HepG2 (cell line): ENCODE measurements at regions not wholly inside any gene's neighbourhood (a gene's known extent, or its start where the extent isn't known, plus 50 kb on each side); places are given as distances from the start of the nearest gene placed in this dataset.

Source experiments
- ATAC-seq: fragments of 200-7000 bp; cut with Tn5 transposase; 3 replicates; pipeline ENCODE4 v1.9.1; 2020; ENCODE audit warnings: mild to moderate bottlenecking, moderate library complexity
- BruUV-seq: library from RNA; stranded (reverse); fragments of 400-500 nt; replicated peaks from 2 replicates; lab custom pipeline; 2021; lab: Mats Ljungman, UMichigan
- CTCF ChIA-PET: fragments of 300-600 bp; formaldehyde crosslinking; extraction: SDS; loops from one replicate; lab custom pipeline; 2021; ENCODE audit warnings: low total read pairs, inconsistent platforms, low intra/inter-chr PET ratio; lab: Yijun Ruan, JAX
- POLR2A ChIA-PET: fragments of 350-600 bp; sonication (Branson Sonifier 250); formaldehyde crosslinking; loops from one replicate; lab custom pipeline; 2020; ENCODE audit warnings: antibody characterized with exemption, inconsistent platforms; lab: Yijun Ruan, JAX
- DNase-seq: peaks from one replicate; pipeline ENCODE4 v3.0.0-alpha.2; 2015; ENCODE audit warnings: low spot score
- FAIRE-seq: peaks from 3 replicates; lab custom pipeline; 2011; peaks lifted over from hg19 to GRCh38; lab: Jason Lieb, UNC
- H2AFZ ChIP-seq: one replicate; pipeline ENCODE4 v1.6.1; 2011; ENCODE audit warnings: low read length, inconsistent platforms
- H3K27ac ChIP-seq: fragments of 300-600 bp; 3 replicates; pipeline ENCODE4 v1.8.0; 2011; ENCODE audit warnings: mixed run types, mild to moderate bottlenecking, mixed read lengths, low read length, inconsistent platforms; ENCODE audit not compliant: insufficient read depth; ENCODE audit errors: extremely low read length
- H3K27me3 ChIP-seq, 2 experiments: fragments of 200-600 bp in 1 of 2; 2 replicates in 1 of 2; 3 replicates in 1 of 2; pipeline versions ENCODE4 v1.6.0 to v1.8.0; 2011; ENCODE audit warnings: low read length in 2 of 2, mild to moderate bottlenecking in 2 of 2, moderate library complexity in 2 of 2, inconsistent platforms in 1 of 2; ENCODE audit not compliant: insufficient read depth in 2 of 2, control insufficient read depth in 1 of 2
- H3K36me3 ChIP-seq, 2 experiments: fragments of 200-600 bp in 1 of 2; replicated peaks in 1 of 2; 2 replicates in 1 of 2; 3 replicates in 1 of 2; pipeline versions ENCODE4 v1.5.1 to v1.8.0; 2011; ENCODE audit warnings: low read length in 2 of 2, inconsistent platforms in 1 of 2; ENCODE audit not compliant: insufficient read depth in 2 of 2, control insufficient read depth in 1 of 2
- H3K4me1 ChIP-seq: 2 replicates; pipeline ENCODE4 v1.5.1; 2012; ENCODE audit warnings: low read length, inconsistent platforms; ENCODE audit not compliant: insufficient read depth
- H3K4me2 ChIP-seq: 2 replicates; pipeline ENCODE4 v1.6.0; 2011; ENCODE audit warnings: low read depth, low read length, inconsistent platforms
- H3K4me3 ChIP-seq, 3 experiments: fragments of 200-600 bp in 1 of 3; sonication (generic), shearing (Covaris generic) in 1 of 3; replicated peaks in 1 of 3; 2 replicates each; pipeline ENCODE4 v1.5.1; 2011 to 2016; ENCODE audit warnings: low read length in 3 of 3, inconsistent platforms in 2 of 3, low read depth in 2 of 3, mild to moderate bottlenecking in 2 of 3, control low read depth in 1 of 3, mixed read lengths in 1 of 3; ENCODE audit not compliant: insufficient read depth in 1 of 3
- H3K79me2 ChIP-seq: one replicate; pipeline ENCODE4 v1.6.1; 2011; ENCODE audit warnings: low read length, inconsistent platforms; ENCODE audit not compliant: insufficient read depth
- H3K9ac ChIP-seq: 2 replicates; pipeline ENCODE4 v1.6.0; 2011; ENCODE audit warnings: mild to moderate bottlenecking, low read depth, low read length, inconsistent platforms; ENCODE audit not compliant: insufficient read depth
- H3K9me3 ChIP-seq: 2 replicates; pipeline ENCODE4 v1.5.1; 2012; ENCODE audit warnings: mild to moderate bottlenecking, low read length
- H4K20me1 ChIP-seq: 2 replicates; pipeline ENCODE4 v1.6.0; 2011; ENCODE audit warnings: inconsistent platforms, mild to moderate bottlenecking, low read length, moderate library complexity; ENCODE audit not compliant: insufficient read depth
- EEA1 ChIP-seq: sonication (generic); formaldehyde crosslinking; IDR thresholded peaks from 2 replicates; pipeline ENCODE4 v1.5.1; 2020; ENCODE audit warnings: mild to moderate bottlenecking, missing genetic modification reagents, borderline replicate concordance
- ESRRA ChIP-seq: sonication (generic); formaldehyde crosslinking; IDR thresholded peaks from 2 replicates; pipeline ENCODE4 v1.5.1; 2020; ENCODE audit warnings: mild to moderate bottlenecking, low read depth, missing genetic modification reagents
- FOXA1 ChIP-seq, 2 experiments: fragments of 450-650 bp in 1 of 2; sonication (generic) in 1 of 2; formaldehyde crosslinking in 1 of 2; IDR thresholded peaks; 2 replicates each; pipeline versions ENCODE4 v1.4.0 to v1.6.1; 2016 to 2020; ENCODE audit warnings: missing genetic modification reagents in 1 of 2
- HMG20A ChIP-seq: IDR thresholded peaks from 2 replicates; pipeline ENCODE4 v1.6.1; 2016; ENCODE audit warnings: borderline replicate concordance
- NR2C2 ChIP-seq: sonication (generic); formaldehyde crosslinking; IDR thresholded peaks from 2 replicates; pipeline ENCODE4 v1.4.0; 2020; ENCODE audit warnings: missing genetic modification reagents, mild to moderate bottlenecking, moderate library complexity, borderline replicate concordance
- RBFOX2 ChIP-seq: fragments of 200-400 bp; formaldehyde crosslinking; IDR thresholded peaks from 2 replicates; pipeline ENCODE4 v1.6.1; 2017; ENCODE audit warnings: low read depth, mild to moderate bottlenecking, low read length
- ZNF431 ChIP-seq: sonication (generic); formaldehyde crosslinking; IDR thresholded peaks from 2 replicates; pipeline ENCODE4 v1.9.0; 2022; ENCODE audit warnings: missing genetic modification reagents, low read depth, mild to moderate bottlenecking, borderline replicate concordance
- ZNF530 ChIP-seq: sonication (generic); formaldehyde crosslinking; IDR thresholded peaks from 2 replicates; pipeline ENCODE4 v1.5.0; 2020; ENCODE audit warnings: low read depth, mild to moderate bottlenecking, missing genetic modification reagents
- ZSCAN9 ChIP-seq: IDR thresholded peaks from 2 replicates; pipeline ENCODE4 v1.6.1; 2016; ENCODE audit warnings: borderline replicate concordance
- in situ Hi-C: cut with HindIII; loops from 2 replicates; pipeline ENCODE4 v1.10.0; 2017; ENCODE audit warnings: low pct_unique_long_range_greater_than_20kb; ENCODE audit not compliant: extremely low pct_ligation_motif_present
- intact Hi-C: fragments of 100-400 bp; cut with micrococcal nuclease; formaldehyde crosslinking; loops from one replicate; pipeline ENCODE4 v1.10.0; 2022; ENCODE audit not compliant: unreplicated experiment
- TF ChIP-seq, protein P1 (sequence below): sonication (generic); formaldehyde crosslinking; IDR thresholded peaks from 2 replicates; pipeline ENCODE4 v1.9.0; 2021; ENCODE audit warnings: missing genetic modification reagents, borderline replicate concordance
- TF ChIP-seq, protein P2 (sequence below): sonication (generic); formaldehyde crosslinking; IDR thresholded peaks from 2 replicates; pipeline ENCODE4 v1.4.0; 2020; ENCODE audit warnings: mild to moderate bottlenecking, missing genetic modification reagents

DNA sequence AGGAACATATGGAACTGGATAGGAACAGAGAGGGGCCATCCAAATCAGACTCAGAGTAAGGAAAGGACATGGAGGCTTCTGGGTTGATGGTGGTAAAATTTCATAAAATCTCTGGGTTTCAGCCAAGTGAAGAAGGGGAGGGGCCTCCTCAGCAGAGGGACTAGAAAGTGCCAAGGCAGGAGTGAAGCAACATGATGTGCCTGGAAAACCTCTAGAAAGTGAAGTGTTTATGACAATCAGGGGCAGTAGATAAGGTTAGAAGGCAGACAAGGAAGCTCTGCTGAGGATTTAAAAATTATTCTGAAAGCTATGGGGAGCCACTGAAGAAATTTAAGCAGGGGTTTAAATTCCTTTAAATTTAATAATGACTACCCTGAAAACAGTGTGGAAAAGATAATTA is 126.0 kb upstream of the TENT5A start:
- Histone ChIP-seq H3K9me3 (no peaks in the 10 kb centered on the region), H3K27me3 (no peaks in the 10 kb centered on the region), H3K9ac (no peak overlapping the region), H3K4me2 (no peak overlapping the region), H3K36me3 (no peaks in the 10 kb centered on the region), H2AFZ (no peak overlapping the region), H3K4me3 (no peak overlapping the region), H3K27ac (no peak overlapping the region)
- no peak for FAIRE-seq
- DNase-seq = no peak
- CTCF ChIA-PET = no interaction called here
- intact Hi-C loops = no loop called here
- BruUV-seq = no TSS peak
- TF ChIP-seq ZSCAN9 (CRISPR knock-in tag) (no peak), ESRRA (no peak), ZNF431 (no peak), RBFOX2 (no peak), NR2C2 (CRISPR knock-in tag) (no peak), FOXA1 (IDR thresholded peaks at IDR 0.05) (no peak), FOXA1 (CRISPR knock-in tag; IDR thresholded peaks at IDR 0.05) (no peak), HMG20A (no peak), EEA1 (CRISPR knock-in tag) (no peak), ZNF530 (CRISPR knock-in tag) (no peak)
- TF ChIP-seq, protein P1, sequence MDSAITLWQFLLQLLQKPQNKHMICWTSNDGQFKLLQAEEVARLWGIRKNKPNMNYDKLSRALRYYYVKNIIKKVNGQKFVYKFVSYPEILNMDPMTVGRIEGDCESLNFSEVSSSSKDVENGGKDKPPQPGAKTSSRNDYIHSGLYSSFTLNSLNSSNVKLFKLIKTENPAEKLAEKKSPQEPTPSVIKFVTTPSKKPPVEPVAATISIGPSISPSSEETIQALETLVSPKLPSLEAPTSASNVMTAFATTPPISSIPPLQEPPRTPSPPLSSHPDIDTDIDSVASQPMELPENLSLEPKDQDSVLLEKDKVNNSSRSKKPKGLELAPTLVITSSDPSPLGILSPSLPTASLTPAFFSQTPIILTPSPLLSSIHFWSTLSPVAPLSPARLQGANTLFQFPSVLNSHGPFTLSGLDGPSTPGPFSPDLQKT (CRISPR knock-in tag) = no peak
- TF ChIP-seq, protein P2, sequence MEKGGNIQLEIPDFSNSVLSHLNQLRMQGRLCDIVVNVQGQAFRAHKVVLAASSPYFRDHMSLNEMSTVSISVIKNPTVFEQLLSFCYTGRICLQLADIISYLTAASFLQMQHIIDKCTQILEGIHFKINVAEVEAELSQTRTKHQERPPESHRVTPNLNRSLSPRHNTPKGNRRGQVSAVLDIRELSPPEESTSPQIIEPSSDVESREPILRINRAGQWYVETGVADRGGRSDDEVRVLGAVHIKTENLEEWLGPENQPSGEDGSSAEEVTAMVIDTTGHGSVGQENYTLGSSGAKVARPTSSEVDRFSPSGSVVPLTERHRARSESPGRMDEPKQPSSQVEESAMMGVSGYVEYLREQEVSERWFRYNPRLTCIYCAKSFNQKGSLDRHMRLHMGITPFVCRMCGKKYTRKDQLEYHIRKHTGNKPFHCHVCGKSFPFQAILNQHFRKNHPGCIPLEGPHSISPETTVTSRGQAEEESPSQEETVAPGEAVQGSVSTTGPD = no peak
- TF ChIP-seq, all 625 proteins: peak for 0
- H3K4me1 ChIP-seq = peaks cover 7% of the 10 kb centered on the region; the same call in 1 of the 2 replicates
- H4K20me1 ChIP-seq = no peaks in the 10 kb centered on the region
- H3K79me2 ChIP-seq = no peaks in the 10 kb centered on the region
- POLR2A ChIA-PET = no interaction called here
- no peak for ATAC-seq
- in situ Hi-C loops = no loop called here
